SKM-1 treated with dmso at 0.1 percent for 144 hours (cell line): ENCODE measurements at regions not wholly inside any gene's neighbourhood (a gene's known extent, or its start where the extent isn't known, plus 50 kb on each side); places are given as distances from the start of the nearest gene placed in this dataset.
"Not testable (repeated sequence)": the region's sequence is repeated elsewhere in the genome, so short reads cannot be mapped to it uniquely, and the experiment has no call there.

Source experiments
- DNase-seq: peaks from one replicate; lab custom pipeline; 2025; ENCODE audit not compliant: unreplicated experiment; lab: John Stamatoyannopoulos, UW

GRCh38 chr22:26768952-26769351, 111.6 kb downstream of the MIAT start:
- DNase-seq, result no peak

GRCh38 chr22:26769663-26770062, 112.3 kb downstream of the MIAT start:
- DNase-seq, result no peak

GRCh38 chr22:26770624-26771023, 113.2 kb downstream of the MIAT start:
- DNase-seq, result no peak

- not testable (repeated sequence) for DNase-seq
These were observed 115.7 kb downstream of the MIAT start for GRCh38 chr22:26773054-26773453.

GRCh38 chr22:26775394-26775793, 118.0 kb downstream of the MIAT start:
- DNase-seq, result no peak

GRCh38 chr22:26777156-26777801, 119.9 kb downstream of the MIAT start:
- DNase-seq, result no peak

GRCh38 chr22:26778372-26778771, 121.0 kb downstream of the MIAT start:
- DNase-seq, result no peak

GRCh38 chr22:26779108-26779507, 121.7 kb downstream of the MIAT start:
- DNase-seq, result no peak

GRCh38 chr22:26779929-26780328, 122.5 kb downstream of the MIAT start:
- no peak for DNase-seq

GRCh38 chr22:26780521-26780920, 123.1 kb downstream of the MIAT start:
- DNase-seq, result no peak

GRCh38 chr22:26781062-26781461, 123.7 kb downstream of the MIAT start:
- no peak for DNase-seq

- no peak for DNase-seq
These were observed 124.2 kb downstream of the MIAT start for GRCh38 chr22:26781596-26781995.

- DNase-seq, result no peak
These were observed 126.5 kb downstream of the MIAT start for GRCh38 chr22:26783885-26784284.

- no peak for DNase-seq
These were observed 127.4 kb downstream of the MIAT start for GRCh38 chr22:26784772-26785171.

GRCh38 chr22:26785932-26786331, 128.5 kb downstream of the MIAT start:
- DNase-seq, result no peak

- no peak for DNase-seq
These were observed 129.0 kb downstream of the MIAT start for GRCh38 chr22:26786398-26786797.

- DNase-seq, result no peak
These were observed 132.6 kb downstream of the MIAT start for GRCh38 chr22:26789951-26790350.

GRCh38 chr22:26792522-26792921, 135.1 kb downstream of the MIAT start:
- no peak for DNase-seq

- DNase-seq, result no peak
These were observed 139.4 kb downstream of the MIAT start for GRCh38 chr22:26796785-26797184.

GRCh38 chr22:26797910-26798309, 140.5 kb downstream of the MIAT start:
- no peak for DNase-seq

GRCh38 chr22:26798462-26799065, 141.2 kb downstream of the MIAT start:
- DNase-seq, result no peak

- no peak for DNase-seq
These were observed 143.5 kb downstream of the MIAT start for GRCh38 chr22:26800858-26801257.

- no peak for DNase-seq
These were observed 144.1 kb downstream of the MIAT start for GRCh38 chr22:26801449-26801848.
